Gastroesophageal sphincter (tissue), 4 donors: ENCODE measurements at regions not wholly inside any gene's neighbourhood (a gene's known extent, or its start where the extent isn't known, plus 50 kb on each side); places are given as distances from the start of the nearest gene placed in this dataset.
A peak's percentile ranks its signal among the peaks of the same experiment; 100 is the strongest.

Source experiments
- ATAC-seq: fragments of 150-250 bp; one replicate; pipeline ENCODE4 v1.9.1; 2016; ENCODE audit warnings: mild to moderate bottlenecking, moderate library complexity
- H3K27ac ChIP-seq, 4 donors: fragments of 200-600 bp; sonication (generic) in 3 of 4; 1 replicate in 3 of 4; 2 replicates in 1 of 4; pipeline ENCODE4 v1.5.1; 2016 to 2019
- H3K27me3 ChIP-seq: fragments of 200-600 bp; sonication (generic); one replicate; pipeline ENCODE4 v1.5.1; 2019
- H3K36me3 ChIP-seq, 2 donors: fragments of 200-600 bp; sonication (generic); one replicate each; pipeline ENCODE4 v1.5.1; 2019; ENCODE audit warnings: control low read depth in 1 of 2
- H3K4me1 ChIP-seq, 3 donors: fragments of 200-600 bp; sonication (generic); 1 replicate in 2 of 3; 2 replicates in 1 of 3; pipeline ENCODE4 v1.5.1; 2016 to 2019; ENCODE audit warnings: control low read depth in 2 of 3
- H3K4me3 ChIP-seq, 2 donors: fragments of 200-600 bp; sonication (generic); one replicate each; pipeline ENCODE4 v1.5.1; 2019; ENCODE audit warnings: mild to moderate bottlenecking in 1 of 2, moderate library complexity in 1 of 2
- H3K9me3 ChIP-seq, 3 donors: fragments of 200-600 bp; sonication (generic); one replicate each; pipeline ENCODE4 v1.5.1; 2017 to 2019; ENCODE audit warnings: control low read depth in 2 of 3
- EP300 ChIP-seq: sonication (generic); formaldehyde crosslinking; IDR thresholded peaks from one replicate; pipeline ENCODE4 v1.6.1; 2017; ENCODE audit warnings: antibody characterized with exemption, mild to moderate bottlenecking
- POLR2A ChIP-seq, 2 donors: fragments of 450-650 bp; IDR thresholded peaks; one replicate each; pipeline ENCODE4 v1.6.1; 2017; ENCODE audit warnings: antibody characterized with exemption in 2 of 2, mild to moderate bottlenecking in 2 of 2, moderate library complexity in 1 of 2
- POLR2AphosphoS5 ChIP-seq: sonication (generic); formaldehyde crosslinking; IDR thresholded peaks from one replicate; pipeline ENCODE4 v1.6.1; 2017; ENCODE audit warnings: antibody characterized with exemption
- WGBS, 2 donors: methylation state at CpG; one replicate each; pipeline ENCODE4 v1.1.5; 2018; ENCODE audit warnings: low coverage in 1 of 2; 5-methylcytosine and 5-hydroxymethylcytosine counted together
- TF ChIP-seq, protein P1 (sequence below), 4 experiments: fragments of 200-600 bp in 2 of 4; fragments of 450-650 bp in 2 of 4; sonication (generic) in 1 of 4; IDR thresholded peaks; one replicate each; pipeline ENCODE4 v1.5.1; 2017 to 2019; ENCODE audit warnings: antibody characterized with exemption in 4 of 4, mild to moderate bottlenecking in 2 of 4, moderate library complexity in 2 of 4

DNA sequence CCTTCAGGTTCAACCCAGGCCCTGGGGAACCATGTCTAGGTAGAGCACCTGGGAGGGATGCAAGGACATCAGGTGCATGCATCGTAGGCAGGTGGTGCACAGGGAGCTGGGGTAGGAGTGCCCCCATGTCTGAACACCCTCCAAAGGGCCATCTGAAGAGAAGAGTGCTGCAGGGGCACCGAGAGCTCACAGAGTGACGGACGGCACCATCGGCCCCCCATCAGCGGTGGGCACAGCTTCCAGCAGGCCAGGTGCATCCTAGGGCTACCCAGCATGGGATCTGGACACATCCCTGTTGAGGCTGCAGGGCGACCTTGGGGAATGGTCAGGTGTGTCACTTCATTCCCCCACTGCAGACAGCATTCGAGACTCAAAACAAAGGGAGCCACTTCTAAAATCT is 138.3 kb upstream of the CDH4 start:
- H3K27ac ChIP-seq = no peak overlapping the region
- WGBS, 2 donors = no CpG with 5 or more reads among the region's 8 CpGs
- no peak overlapping the region for H3K4me3 ChIP-seq
- no peaks in the 10 kb centered on the region for H3K9me3 ChIP-seq
- H3K36me3 ChIP-seq = no peaks in the 10 kb centered on the region
- no peak for ATAC-seq
- peaks cover 0 to 33% (median 7%) of the 10 kb centered on the region in 3 donors for H3K4me1 ChIP-seq
- H3K27me3 ChIP-seq = no peaks in the 10 kb centered on the region
- TF ChIP-seq, protein P1, sequence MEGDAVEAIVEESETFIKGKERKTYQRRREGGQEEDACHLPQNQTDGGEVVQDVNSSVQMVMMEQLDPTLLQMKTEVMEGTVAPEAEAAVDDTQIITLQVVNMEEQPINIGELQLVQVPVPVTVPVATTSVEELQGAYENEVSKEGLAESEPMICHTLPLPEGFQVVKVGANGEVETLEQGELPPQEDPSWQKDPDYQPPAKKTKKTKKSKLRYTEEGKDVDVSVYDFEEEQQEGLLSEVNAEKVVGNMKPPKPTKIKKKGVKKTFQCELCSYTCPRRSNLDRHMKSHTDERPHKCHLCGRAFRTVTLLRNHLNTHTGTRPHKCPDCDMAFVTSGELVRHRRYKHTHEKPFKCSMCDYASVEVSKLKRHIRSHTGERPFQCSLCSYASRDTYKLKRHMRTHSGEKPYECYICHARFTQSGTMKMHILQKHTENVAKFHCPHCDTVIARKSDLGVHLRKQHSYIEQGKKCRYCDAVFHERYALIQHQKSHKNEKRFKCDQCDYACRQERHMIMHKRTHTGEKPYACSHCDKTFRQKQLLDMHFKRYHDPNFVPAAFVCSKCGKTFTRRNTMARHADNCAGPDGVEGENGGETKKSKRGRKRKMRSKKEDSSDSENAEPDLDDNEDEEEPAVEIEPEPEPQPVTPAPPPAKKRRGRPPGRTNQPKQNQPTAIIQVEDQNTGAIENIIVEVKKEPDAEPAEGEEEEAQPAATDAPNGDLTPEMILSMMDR (IDR thresholded peaks at IDR 0.05) = no peak
- TF ChIP-seq EP300 (no peak), POLR2AphosphoS5 (no peak), POLR2A (IDR thresholded peaks at IDR 0.05) (no peak)

- Histone ChIP-seq H3K4me1 (peaks cover 0 to 35% (median 7%) of the 10 kb centered on the region in 3 donors), H3K4me3 (no peak overlapping the region), H3K27me3 (no peaks in the 10 kb centered on the region), H3K36me3 (no peaks in the 10 kb centered on the region), H3K27ac (peak overlapping the region in 3 of 4 donors; percentile 43 to 68 (median 61)), H3K9me3 (no peaks in the 10 kb centered on the region)
- no peak for TF ChIP-seq EP300
- TF ChIP-seq, protein P1 (IDR thresholded peaks at IDR 0.05) = no peak
- no peak for TF ChIP-seq POLR2AphosphoS5
- no peak for TF ChIP-seq POLR2A (IDR thresholded peaks at IDR 0.05)
- no peak for ATAC-seq
- WGBS, 2 donors = 90 to 96% methylated on average over 5 to 13 of the region's 18 CpGs
These were observed 137.4 kb upstream of the CDH4 start for GRCh38 chr20:61114493-61115175.

- Histone ChIP-seq H3K27ac (peak overlapping the region in 3 of 4 donors; percentile 43 to 68 (median 61)), H3K4me3 (no peak overlapping the region), H3K9me3 (no peaks in the 10 kb centered on the region), H3K27me3 (no peaks in the 10 kb centered on the region), H3K4me1 (peaks cover 0 to 43% (median 7%) of the 10 kb centered on the region in 3 donors), H3K36me3 (no peaks in the 10 kb centered on the region)
- TF ChIP-seq EP300 (no peak), POLR2AphosphoS5 (peak; percentile 36)
- TF ChIP-seq, protein P1 (IDR thresholded peaks at IDR 0.05) = peak in 1 of 4 experiments; percentile 10
- 21 to 42% methylated on average over 7 to 8 of the region's 8 CpGs for WGBS, 2 donors
- no peak for ATAC-seq
These were observed 136.5 kb upstream of the CDH4 start for GRCh38 chr20:61115364-61116065.

DNA sequence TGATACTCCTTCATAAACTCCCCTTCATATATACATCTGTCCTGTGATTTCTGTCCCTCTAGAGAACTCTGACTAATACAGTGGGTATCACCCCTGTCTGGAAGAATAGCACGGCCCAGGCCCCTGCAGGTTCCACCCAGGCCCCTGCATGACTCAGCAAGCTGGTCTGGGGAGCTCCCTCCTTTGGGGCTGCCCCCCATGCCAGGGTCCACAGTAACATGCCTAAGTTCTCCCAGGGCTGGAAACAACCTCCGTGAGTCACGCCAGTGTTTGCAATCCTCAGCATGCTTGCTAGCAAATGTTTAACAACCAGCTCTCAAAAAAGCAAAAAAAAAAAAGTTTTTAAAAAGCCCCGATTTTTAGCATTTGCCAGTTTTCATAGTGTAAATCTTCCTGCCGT is 134.3 kb upstream of the CDH4 start:
- TF ChIP-seq EP300 (no peak), POLR2AphosphoS5 (no peak), POLR2A (IDR thresholded peaks at IDR 0.05) (no peak)
- TF ChIP-seq, protein P1 (IDR thresholded peaks at IDR 0.05) = no peak
- ATAC-seq = no peak
- no peaks in the 10 kb centered on the region for H3K9me3 ChIP-seq
- no peak overlapping the region for H3K4me3 ChIP-seq
- no peaks in the 10 kb centered on the region for H3K36me3 ChIP-seq
- peaks cover 0 to 45% (median 7%) of the 10 kb centered on the region in 3 donors for H3K4me1 ChIP-seq
- 68 to 70% methylated on average over 3 of the region's 5 CpGs for WGBS, 2 donors
- H3K27me3 ChIP-seq = no peaks in the 10 kb centered on the region
- peak overlapping the region in 1 of 4 donors; percentile 68 for H3K27ac ChIP-seq
